NB4 (cell line): ENCODE measurements at regions not wholly inside any gene's neighbourhood (a gene's known extent, or its start where the extent isn't known, plus 50 kb on each side); places are given as distances from the start of the nearest gene placed in this dataset.

Experiments used
- DNase-seq: peaks from one replicate; pipeline ENCODE4 v3.0.0; 2010; ENCODE audit warnings: low read depth
- H3K4me3 ChIP-seq: one replicate; pipeline ENCODE4 v1.5.1; 2011; ENCODE audit warnings: mild to moderate bottlenecking, low read depth, low read length, moderate library complexity
- CTCF ChIP-seq: IDR thresholded peaks from one replicate; pipeline ENCODE4 v1.5.1; 2012; ENCODE audit warnings: low read depth, low read length
- MAX ChIP-seq: IDR thresholded peaks from 2 replicates; pipeline ENCODE4 v1.6.1; 2011; ENCODE audit warnings: low read depth, low read length
- MYC ChIP-seq: IDR thresholded peaks from 2 replicates; pipeline ENCODE4 v1.6.1; 2011; ENCODE audit warnings: low read depth, low read length
- POLR2A ChIP-seq: IDR thresholded peaks from 2 replicates; pipeline ENCODE4 v1.6.1; 2011; ENCODE audit warnings: mild to moderate bottlenecking; ENCODE audit not compliant: insufficient read length; ENCODE audit errors: extremely low read depth

GRCh38 chr10:123585477-123586445 lies 80.4 kb upstream of the GPR26 start:
- TF ChIP-seq POLR2A (no peak), MAX (no peak), MYC (no peak), CTCF (no peak)
- no peak for DNase-seq
- H3K4me3 ChIP-seq, result no peak overlapping the region

GRCh38 chr10:123587110-123587509 lies 79.0 kb upstream of the GPR26 start:
- TF ChIP-seq MAX, result no peak
- TF ChIP-seq POLR2A, result no peak
- no peak for TF ChIP-seq MYC
- no peak for TF ChIP-seq CTCF
- no peak for DNase-seq

GRCh38 chr10:123588386-123588914 lies 77.7 kb upstream of the GPR26 start:
- DNase-seq, result no peak
- TF ChIP-seq MYC (no peak), POLR2A (no peak), MAX (no peak), CTCF (no peak)
- no peak overlapping the region for H3K4me3 ChIP-seq

More at GRCh38 chr10:123587110-123587509, 79.0 kb upstream of the GPR26 start:
- no peak overlapping the region for H3K4me3 ChIP-seq

GRCh38 chr10:123595661-123596060 lies 70.5 kb upstream of the GPR26 start:
- no peak for DNase-seq
- TF ChIP-seq MAX (no peak), MYC (no peak), POLR2A (no peak), CTCF (no peak)
- H3K4me3 ChIP-seq, result no peak overlapping the region

GRCh38 chr10:123597676-123598075 lies 68.5 kb upstream of the GPR26 start:
- TF ChIP-seq MAX, result no peak
- H3K4me3 ChIP-seq, result no peak overlapping the region
- DNase-seq, result no peak

GRCh38 chr10:123599366-123599849 lies 66.7 kb upstream of the GPR26 start:
- DNase-seq, result no peak
- TF ChIP-seq MAX, result no peak
- no peak for TF ChIP-seq CTCF
- TF ChIP-seq MYC, result no peak
- no peak for TF ChIP-seq POLR2A
- H3K4me3 ChIP-seq, result no peak overlapping the region
